SK-N-SH (cell line): ENCODE measurements at regions not wholly inside any gene's neighbourhood (a gene's known extent, or its start where the extent isn't known, plus 50 kb on each side); places are given as distances from the start of the nearest gene placed in this dataset.

Experiments used
- CTCF ChIA-PET: fragments of 300-600, 350-600 bp; formaldehyde crosslinking; extraction: SDS; loops from one replicate; lab custom pipeline; 2021; lab: Yijun Ruan, JAX
- POLR2A ChIA-PET: fragments of 350-600 bp; sonication (Branson Sonifier 250); formaldehyde crosslinking; extraction: SDS; loops from one replicate; lab custom pipeline; 2020; ENCODE audit warnings: antibody characterized with exemption, inconsistent platforms; lab: Yijun Ruan, JAX
- DNase-seq: peaks from one replicate; pipeline ENCODE4 v3.0.0; 2012
- H2AFZ ChIP-seq: fragments of 200-600 bp; sonication (generic); 2 replicates; pipeline ENCODE4 v1.8.1; 2016; ENCODE audit warnings: antibody characterized with exemption, mild to moderate bottlenecking, low read depth
- H3F3A ChIP-seq: fragments of 200-600 bp; sonication (generic); replicated peaks from 2 replicates; pipeline ENCODE3; 2016; ENCODE audit warnings: antibody characterized with exemption, mild to moderate bottlenecking; ENCODE audit not compliant: insufficient read depth
- H3K27ac ChIP-seq, 2 experiments: fragments of 200-500 bp in 1 of 2; fragments of 200-600 bp in 1 of 2; sonication (Bioruptor generic) in 1 of 2; sonication (generic), shearing (Covaris generic) in 1 of 2; 2 replicates each; pipeline versions ENCODE4 v1.5.1 to v1.6.1; 2014 to 2016; ENCODE audit warnings: low read depth in 2 of 2, inconsistent platforms in 1 of 2, low read length in 1 of 2, mild to moderate bottlenecking in 1 of 2, mixed read lengths in 1 of 2
- H3K27me3 ChIP-seq: fragments of 200-600 bp; sonication (generic), shearing (Covaris generic); 2 replicates; pipeline ENCODE4 v1.6.1; 2016; ENCODE audit warnings: mixed run types; ENCODE audit not compliant: insufficient read depth
- H3K36me3 ChIP-seq, 2 experiments: fragments of 200-500 bp in 1 of 2; fragments of 200-600 bp in 1 of 2; sonication (Bioruptor generic) in 1 of 2; sonication (generic) in 1 of 2; replicated peaks in 1 of 2; 2 replicates each; pipeline versions ENCODE3 to v1.5.1; 2014 to 2016; ENCODE audit warnings: low read length in 1 of 2, mild to moderate bottlenecking in 1 of 2; ENCODE audit not compliant: insufficient read depth in 2 of 2, control insufficient read depth in 1 of 2
- H3K4me1 ChIP-seq, 2 experiments: fragments of 200-500 bp in 1 of 2; fragments of 200-600 bp in 1 of 2; sonication (Bioruptor generic) in 1 of 2; sonication (generic), shearing (Covaris generic) in 1 of 2; 2 replicates each; pipeline versions ENCODE4 v1.5.1 to v1.6.1; 2014 to 2016; ENCODE audit warnings: low read depth in 1 of 2, low read length in 1 of 2, mixed run types in 1 of 2; ENCODE audit not compliant: insufficient read depth in 2 of 2, control insufficient read depth in 1 of 2
- H3K4me2 ChIP-seq: fragments of 200-600 bp; sonication (generic), shearing (Covaris generic); 2 replicates; pipeline ENCODE4 v1.6.1; 2017; ENCODE audit warnings: mixed run types
- H3K4me3 ChIP-seq, 2 experiments: fragments of 200-500 bp in 1 of 2; fragments of 200-600 bp in 1 of 2; sonication (Bioruptor generic) in 1 of 2; sonication (generic), shearing (Covaris generic) in 1 of 2; 2 replicates each; pipeline versions ENCODE4 v1.5.1 to v1.8.1; 2014 to 2016; ENCODE audit warnings: low read depth in 2 of 2, inconsistent platforms in 1 of 2, low read length in 1 of 2, mild to moderate bottlenecking in 1 of 2, mixed read lengths in 1 of 2, moderate library complexity in 1 of 2
- H3K79me2 ChIP-seq: fragments of 200-600 bp; sonication (generic); 2 replicates; pipeline ENCODE4 v1.8.1; 2017; ENCODE audit warnings: mild to moderate bottlenecking; ENCODE audit not compliant: insufficient read depth
- H3K9ac ChIP-seq: fragments of 200-600 bp; sonication (generic); 2 replicates; pipeline ENCODE4 v1.6.1; 2017; ENCODE audit warnings: mixed run types
- H3K9me2 ChIP-seq: fragments of 200-600 bp; sonication (generic); 2 replicates; pipeline ENCODE4 v1.6.1; 2017; ENCODE audit warnings: mixed run types
- H3K9me3 ChIP-seq: fragments of 200-600 bp; sonication (generic); 2 replicates; pipeline ENCODE4 v1.6.1; 2017; ENCODE audit warnings: mixed run types, mild to moderate bottlenecking, moderate library complexity
- H4K20me1 ChIP-seq: fragments of 200-600 bp; sonication (generic); 2 replicates; pipeline ENCODE4 v1.6.1; 2017; ENCODE audit warnings: mild to moderate bottlenecking, mixed run types; ENCODE audit not compliant: insufficient read depth
- CTCF ChIP-seq: fragments of 200-600 bp; sonication (generic); IDR thresholded peaks from 2 replicates; pipeline ENCODE4 v1.6.1; 2017; ENCODE audit warnings: antibody characterized with exemption, mild to moderate bottlenecking, moderate library complexity
- EP300 ChIP-seq, 2 experiments: IDR thresholded peaks; 2 replicates each; pipeline versions ENCODE4 v1.4.0 to v1.6.1; 2012; ENCODE audit warnings: borderline replicate concordance in 1 of 2, low read depth in 1 of 2, low read length in 1 of 2
- EZH2phosphoT487 ChIP-seq: fragments of 200-600 bp; sonication (generic); IDR thresholded peaks from 2 replicates; pipeline ENCODE4 v1.6.1; 2017; ENCODE audit warnings: low read depth, mixed run types, mild to moderate bottlenecking, antibody characterized with exemption, moderate library complexity, borderline replicate concordance
- GABPA ChIP-seq: IDR thresholded peaks from 2 replicates; pipeline ENCODE4 v1.4.0; 2012; ENCODE audit warnings: low read depth, mild to moderate bottlenecking
- GATA2 ChIP-seq: sonication (generic); formaldehyde crosslinking; IDR thresholded peaks from 2 replicates; pipeline ENCODE4 v1.5.0; 2020; ENCODE audit warnings: mild to moderate bottlenecking, missing genetic modification reagents
- IRF3 ChIP-seq: fragments of 150-350 bp; IDR thresholded peaks from 2 replicates; pipeline ENCODE4 v1.6.1; 2016; ENCODE audit warnings: mild to moderate bottlenecking, low read depth, low read length
- JUND ChIP-seq: IDR thresholded peaks from 2 replicates; pipeline ENCODE4 v1.4.0; 2012
- MAX ChIP-seq: IDR thresholded peaks from 2 replicates; pipeline ENCODE4 v1.4.0; 2012; ENCODE audit warnings: low read depth
- MXI1 ChIP-seq: IDR thresholded peaks from 2 replicates; pipeline ENCODE4 v1.6.1; 2012; ENCODE audit warnings: mild to moderate bottlenecking, low read depth, low read length, improper control_type of control experiment
- NRF1 ChIP-seq: IDR thresholded peaks from 2 replicates; pipeline ENCODE4 v1.6.1; 2012; ENCODE audit warnings: low read depth, mild to moderate bottlenecking, low read length
- PBX3 ChIP-seq: IDR thresholded peaks from 2 replicates; pipeline ENCODE4; 2012
- POLR2AphosphoS5 ChIP-seq: IDR thresholded peaks from 2 replicates; pipeline ENCODE4 v1.6.1; 2012; ENCODE audit warnings: low read depth, low read length
- RAD21 ChIP-seq: IDR thresholded peaks from 2 replicates; pipeline ENCODE4 v1.6.1; 2012; ENCODE audit warnings: mild to moderate bottlenecking, low read length
- RFX5 ChIP-seq: IDR thresholded peaks from 2 replicates; pipeline ENCODE4 v1.6.1; 2012; ENCODE audit warnings: mild to moderate bottlenecking, improper control_type of control experiment, low read length
- SIN3A ChIP-seq: IDR thresholded peaks from 2 replicates; pipeline ENCODE4 v1.6.1; 2012; ENCODE audit warnings: low read depth, mild to moderate bottlenecking, low read length, moderate library complexity, borderline replicate concordance
- SMC3 ChIP-seq: IDR thresholded peaks from 2 replicates; pipeline ENCODE4 v1.6.1; 2012; ENCODE audit warnings: low read depth, low read length, improper control_type of control experiment
- TCF12 ChIP-seq: IDR thresholded peaks from 2 replicates; pipeline ENCODE4 v1.4.0; 2012
- TEAD4 ChIP-seq: IDR thresholded peaks from 2 replicates; pipeline ENCODE4 v1.4.0; 2012; ENCODE audit warnings: mild to moderate bottlenecking, borderline replicate concordance; ENCODE audit not compliant: insufficient read depth
- USF1 ChIP-seq: IDR thresholded peaks from 2 replicates; pipeline ENCODE4 v1.4.0; 2012; ENCODE audit warnings: low read depth, borderline replicate concordance
- USF2 ChIP-seq: fragments of 150-350 bp; IDR thresholded peaks from 2 replicates; pipeline ENCODE4 v1.6.1; 2017; ENCODE audit warnings: antibody characterized with exemption, low read length, low read depth, borderline replicate concordance
- YY1 ChIP-seq: IDR thresholded peaks from 2 replicates; pipeline ENCODE4 v1.4.0; 2012; ENCODE audit warnings: low read depth, mild to moderate bottlenecking
- ZBTB33 ChIP-seq: IDR thresholded peaks from 2 replicates; pipeline ENCODE4 v1.4.0; 2012; ENCODE audit warnings: low read depth, borderline replicate concordance
- WGBS: methylation state at CpG from one replicate; pipeline ENCODE4 v1.1.6; 2017; ENCODE audit warnings: low lambda C conversion rate; 5-methylcytosine and 5-hydroxymethylcytosine counted together

GRCh38 chr22:48695251-48695650, 1132.4 kb downstream of the BRD1 start (continued):
- TF ChIP-seq MAX (no peak), TEAD4 (no peak), ZBTB33 (no peak), JUND (no peak), YY1 (no peak), SMC3 (no peak), GATA2 (CRISPR knock-in tag) (no peak), POLR2AphosphoS5 (no peak)

- Histone ChIP-seq H3F3A (no peaks in the 10 kb centered on the region), H4K20me1 (no peaks in the 10 kb centered on the region), H3K4me3 (no peak overlapping the region), H3K9me3 (no peaks in the 10 kb centered on the region), H3K27me3 (no peaks in the 10 kb centered on the region), H3K79me2 (no peaks in the 10 kb centered on the region), H3K4me2 (no peak overlapping the region), H3K9ac (no peak overlapping the region), H2AFZ (no peak overlapping the region), H3K27ac (no peak overlapping the region), H3K4me1 (no peaks in the 10 kb centered on the region; a peak in 1 of 4 replicates), H3K36me3 (no peaks in the 10 kb centered on the region), H3K9me2 (no peaks in the 10 kb centered on the region)
- ChIA-PET CTCF (no interaction called here), POLR2A (no interaction called here)
- TF ChIP-seq YY1 (no peak), USF2 (no peak), SMC3 (no peak), GATA2 (CRISPR knock-in tag) (no peak), GABPA (no peak), IRF3 (no peak), MAX (no peak), CTCF (no peak), MXI1 (no peak), SIN3A (no peak), NRF1 (no peak), POLR2AphosphoS5 (no peak), PBX3 (no peak), JUND (no peak), USF1 (no peak), TCF12 (no peak), RFX5 (no peak), RAD21 (no peak), EZH2phosphoT487 (no peak), EP300 (IDR thresholded peaks at IDR 0.05; ENCODE audit: borderline replicate concordance in 1 of 2, low read depth in 1 of 2, low read length in 1 of 2) (no peak)
- no peak for DNase-seq
- 45% methylated on average over 13 of the region's 22 CpGs for WGBS
Measured at GRCh38 chr22:48694296-48694883, 1133.3 kb downstream of the BRD1 start.
